GM19397 (cell line): ENCODE measurements at regions not wholly inside any gene's neighbourhood (a gene's known extent, or its start where the extent isn't known, plus 50 kb on each side); places are given as distances from the start of the nearest gene placed in this dataset.
"Not testable (repeated sequence)": the region's sequence is repeated elsewhere in the genome, so short reads cannot be mapped to it uniquely, and the experiment has no call there.

Experiments used
- ATAC-seq: cut with Tn5 transposase; IDR thresholded peaks from one replicate; pipeline ENCODE4 v1.9.1; 2021; ENCODE audit warnings: mild to moderate bottlenecking, moderate library complexity; ENCODE audit not compliant: unreplicated experiment

DNA sequence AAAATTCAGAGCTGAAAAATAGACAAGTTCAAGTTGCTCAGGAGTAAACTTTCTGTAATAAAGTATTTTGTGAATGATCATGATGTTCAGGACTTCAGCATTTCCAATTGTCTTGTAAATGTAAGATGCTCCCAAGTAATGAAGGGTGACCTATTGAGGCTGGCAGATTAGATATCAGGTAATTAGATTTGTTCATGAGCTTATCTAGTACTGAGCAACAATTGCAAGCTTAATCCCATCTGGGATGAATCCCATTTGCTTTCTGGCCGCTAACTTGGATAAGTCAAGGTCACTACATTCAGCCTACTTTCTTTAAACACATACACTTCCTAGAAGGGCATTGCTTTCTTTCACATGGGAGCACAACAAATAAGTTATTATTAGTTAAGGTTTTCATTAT is 82.4 kb upstream of the ITGB1 start:
- ATAC-seq, result no peak

DNA sequence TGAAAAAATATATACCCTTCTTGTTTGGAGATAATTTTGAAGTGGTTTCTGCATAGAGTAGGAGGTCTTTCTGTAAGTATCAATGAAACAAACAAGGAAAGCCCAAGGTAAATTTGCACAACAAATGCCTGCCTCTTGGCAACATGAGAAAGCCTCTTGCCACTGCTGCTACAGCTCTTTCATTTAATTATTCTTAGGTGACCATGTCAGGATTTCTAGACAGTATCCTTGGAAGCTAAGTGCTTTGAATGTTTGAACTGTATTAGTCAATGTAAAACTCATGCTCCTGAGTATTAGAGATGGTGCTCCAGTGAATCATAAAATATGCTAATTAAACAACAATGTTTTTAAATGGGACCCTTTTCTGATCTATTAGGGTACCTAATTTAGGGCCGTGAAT is 81.2 kb upstream of the ITGB1 start:
- ATAC-seq, result no peak

DNA sequence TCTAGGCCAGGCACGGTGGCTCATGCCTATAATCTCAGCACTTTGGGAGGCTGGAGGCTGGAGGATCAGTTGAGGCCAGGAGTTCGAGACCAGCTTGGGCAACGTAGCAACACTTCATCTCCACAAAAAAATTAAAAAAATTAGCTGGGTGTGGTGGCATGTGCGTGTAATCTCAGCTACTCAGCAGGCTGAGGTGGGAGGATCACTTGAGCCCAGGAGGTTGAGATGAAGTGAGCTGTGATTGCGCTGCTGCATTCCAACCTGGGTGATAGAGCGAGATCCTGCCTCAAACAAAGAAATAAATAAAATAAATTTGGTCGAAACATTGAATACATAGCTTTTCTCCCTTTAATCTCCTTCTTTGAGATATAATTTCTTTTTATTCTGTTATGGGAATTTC is 80.6 kb upstream of the ITGB1 start:
- ATAC-seq, result no peak

DNA sequence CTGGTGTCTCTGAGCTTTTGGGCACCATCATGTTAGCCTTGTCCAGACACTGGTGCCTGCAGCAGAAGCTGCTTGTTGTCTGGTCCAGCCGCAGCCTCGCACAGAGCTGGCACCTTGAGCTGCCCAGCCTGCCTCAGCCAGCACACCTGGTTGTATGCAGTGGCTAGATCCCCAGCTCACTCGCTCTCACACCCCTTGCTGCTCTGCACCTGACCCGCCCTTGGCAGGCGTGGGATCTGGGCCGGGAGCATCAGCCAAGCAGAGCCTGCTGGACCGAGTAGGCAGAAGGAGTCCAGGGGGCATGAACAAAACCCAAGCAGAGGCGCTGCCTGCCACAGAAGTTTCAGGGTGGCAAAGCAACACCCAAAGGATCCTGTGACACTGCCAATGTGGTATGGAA is 79.7 kb upstream of the ITGB1 start:
- no peak for ATAC-seq

DNA sequence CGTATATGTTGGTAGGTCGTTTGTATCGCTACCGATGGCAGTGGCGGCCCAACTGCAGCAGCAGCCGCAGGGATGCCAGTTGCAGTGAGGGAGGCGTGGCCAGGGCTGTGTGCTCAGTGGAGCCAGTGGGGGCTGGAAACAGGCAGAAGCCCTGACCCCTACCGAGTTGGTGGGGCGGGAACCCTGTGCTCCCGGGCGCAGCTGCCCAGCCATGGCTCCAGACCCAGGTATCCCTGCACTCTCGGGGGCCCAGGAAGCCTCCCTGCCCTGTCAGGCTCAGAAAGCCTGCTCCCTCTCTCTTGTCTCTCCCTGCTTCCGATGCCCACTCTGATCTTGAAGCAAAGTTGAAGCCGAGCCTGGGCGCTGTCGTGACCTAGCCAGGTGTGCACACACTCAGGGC is 78.6 kb upstream of the ITGB1 start:
- no peak for ATAC-seq

DNA sequence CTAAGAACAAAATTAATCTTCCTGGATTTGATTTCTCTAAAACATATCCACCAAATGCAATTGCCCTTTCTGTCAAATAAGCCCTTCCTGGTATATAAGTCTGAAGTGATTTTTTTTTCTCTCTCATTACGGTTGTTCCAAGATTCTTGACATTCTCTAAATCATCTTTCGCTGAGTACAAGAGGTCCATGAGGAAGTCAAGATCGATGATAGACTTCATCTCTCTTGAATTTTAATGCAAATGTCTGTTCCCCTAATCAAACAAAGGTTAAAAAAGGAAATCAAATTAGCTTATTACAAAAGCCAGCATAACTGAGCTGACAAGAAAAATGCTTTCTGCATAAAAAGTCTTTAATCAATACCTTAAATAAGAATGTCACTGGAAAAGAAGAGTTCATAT is 77.4 kb upstream of the ITGB1 start:
- no peak for ATAC-seq

DNA sequence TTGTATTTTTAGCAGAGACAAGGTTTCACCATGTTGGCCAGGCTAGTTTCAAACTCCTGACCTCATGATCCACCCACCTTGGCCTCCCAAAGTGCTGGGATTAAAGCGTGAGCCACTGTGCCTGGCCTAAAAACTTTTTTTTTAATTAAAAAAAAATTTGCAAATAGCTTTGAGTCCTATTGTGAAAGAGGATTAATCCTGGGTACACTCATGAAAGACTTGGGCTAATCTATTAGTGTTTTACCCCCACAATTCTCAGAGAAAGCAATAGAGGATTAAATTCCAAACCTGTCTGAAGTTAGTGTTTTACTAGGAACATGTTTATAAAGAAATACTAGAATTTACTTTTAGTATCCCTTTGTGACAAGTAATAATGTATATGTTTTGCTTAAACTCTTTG is 76.9 kb upstream of the ITGB1 start:
- ATAC-seq, result no peak

DNA sequence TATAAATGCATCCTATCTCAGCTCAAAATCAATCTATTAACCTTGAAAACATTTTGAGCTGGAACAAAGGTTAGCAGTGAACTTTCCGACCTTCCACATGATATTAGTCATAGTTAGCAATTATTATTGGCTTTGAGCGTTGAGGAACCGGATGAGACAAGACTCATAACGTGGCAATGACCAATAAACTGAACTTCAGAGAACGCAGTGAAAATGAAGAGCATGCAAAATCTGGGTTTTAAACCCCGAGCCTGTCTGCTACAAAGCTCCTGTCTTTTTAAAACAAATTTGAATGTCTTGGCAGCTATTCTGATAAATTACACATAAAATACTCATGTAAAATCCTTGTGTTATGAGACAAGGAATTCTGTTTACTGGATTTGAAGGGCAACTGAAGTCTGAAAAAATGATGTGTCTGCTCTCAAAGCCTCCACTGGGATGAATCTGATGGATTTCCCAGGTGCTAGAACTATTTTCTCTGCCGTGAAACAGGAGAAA is 74.7 kb upstream of the ITGB1 start:
- no peak for ATAC-seq

DNA sequence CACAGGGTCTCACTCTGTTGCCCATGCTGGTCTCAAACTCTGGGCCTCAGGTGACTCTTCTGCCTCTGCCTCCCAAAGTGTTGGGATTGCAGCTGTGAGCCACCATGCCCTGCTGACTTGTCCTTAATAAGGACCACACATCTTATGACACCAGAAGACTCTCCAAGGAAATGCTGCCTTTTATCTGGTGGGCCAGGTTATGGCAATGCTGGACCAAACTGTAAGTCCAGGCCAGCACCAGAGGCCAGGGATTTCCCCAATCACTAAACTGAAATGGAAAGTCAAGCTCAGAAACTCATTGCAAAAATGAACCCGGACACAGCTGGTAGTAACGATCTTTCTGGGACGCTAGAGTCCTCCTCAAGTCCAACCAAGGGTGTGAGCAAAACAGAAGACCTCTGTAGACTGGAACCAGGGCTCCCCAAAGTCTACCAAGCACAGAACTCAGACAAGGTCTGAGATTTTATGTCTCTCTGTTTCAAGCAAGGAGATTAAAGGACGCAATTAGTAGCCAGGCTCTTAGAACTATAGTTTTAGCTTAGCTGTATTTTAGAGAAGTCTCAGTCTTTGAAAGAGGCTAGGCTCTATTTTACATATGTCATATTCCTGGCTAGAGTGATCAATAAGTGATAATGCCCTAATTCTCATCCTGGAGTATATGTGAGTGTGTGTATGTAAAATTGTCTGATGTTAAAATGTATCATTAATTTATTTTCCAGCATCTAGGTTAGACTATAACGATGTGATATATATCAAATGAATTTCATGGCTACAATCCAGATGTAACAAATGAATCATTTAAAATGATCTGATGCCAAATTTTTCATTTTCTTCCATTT is 74.0 kb upstream of the ITGB1 start:
- ATAC-seq, result no peak

DNA sequence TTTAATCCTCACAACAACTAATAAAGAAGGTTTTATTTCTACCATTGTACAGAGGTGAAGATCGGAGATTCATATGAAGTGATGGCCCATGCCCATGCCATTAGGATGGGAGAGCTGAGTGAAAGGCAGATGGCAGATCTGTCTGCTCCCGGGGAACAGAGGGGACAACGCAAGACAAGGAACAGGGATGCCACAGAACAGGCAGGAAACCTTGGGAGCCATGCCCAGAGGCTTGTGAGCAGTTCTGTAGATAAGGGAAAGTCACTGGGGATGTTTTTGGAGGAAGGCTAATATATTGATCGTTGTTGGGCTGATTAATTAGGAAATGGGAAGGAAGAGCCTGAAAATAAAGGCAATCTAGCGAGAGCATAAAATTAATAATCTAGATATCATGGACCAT is 73.1 kb upstream of the ITGB1 start:
- no peak for ATAC-seq

DNA sequence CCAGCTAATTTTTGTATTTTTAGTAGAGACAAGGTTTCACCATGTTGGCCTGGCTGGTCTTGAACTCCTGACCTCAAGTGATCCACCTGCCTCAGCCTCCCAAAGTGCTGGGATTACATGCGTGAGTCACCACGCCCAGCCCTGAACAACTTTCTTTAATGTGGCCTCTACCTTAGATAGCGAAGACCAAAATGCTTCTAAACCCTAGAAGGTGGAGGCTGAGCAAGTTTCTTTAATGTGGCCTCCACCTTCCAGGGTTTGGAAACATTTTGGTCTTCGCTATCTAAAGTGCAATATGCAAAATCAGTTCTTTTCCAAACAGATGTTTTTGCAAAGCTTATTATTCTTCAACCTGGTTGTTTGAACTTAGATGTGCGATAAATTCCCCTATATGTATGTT is 70.5 kb upstream of the ITGB1 start:
- not testable (repeated sequence) for ATAC-seq

DNA sequence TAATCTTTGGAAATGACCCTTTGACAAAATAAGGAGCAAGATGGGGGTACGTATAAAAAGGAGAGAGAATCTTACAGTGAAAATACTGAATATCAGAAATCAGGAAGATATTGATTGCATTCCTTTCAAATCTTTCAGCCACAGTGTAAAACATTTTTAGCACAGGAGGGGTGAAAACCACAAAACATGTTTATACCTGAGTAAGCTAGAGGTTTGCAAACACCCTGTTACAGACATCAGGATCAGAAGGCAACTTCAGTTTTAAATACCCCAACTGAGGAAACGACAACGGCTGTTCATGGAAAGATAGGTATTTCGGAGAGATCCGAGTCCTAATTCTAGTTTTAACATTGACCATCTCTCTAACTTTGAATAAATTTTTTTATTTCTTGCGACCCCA is 69.1 kb upstream of the ITGB1 start:
- ATAC-seq, result no peak

DNA sequence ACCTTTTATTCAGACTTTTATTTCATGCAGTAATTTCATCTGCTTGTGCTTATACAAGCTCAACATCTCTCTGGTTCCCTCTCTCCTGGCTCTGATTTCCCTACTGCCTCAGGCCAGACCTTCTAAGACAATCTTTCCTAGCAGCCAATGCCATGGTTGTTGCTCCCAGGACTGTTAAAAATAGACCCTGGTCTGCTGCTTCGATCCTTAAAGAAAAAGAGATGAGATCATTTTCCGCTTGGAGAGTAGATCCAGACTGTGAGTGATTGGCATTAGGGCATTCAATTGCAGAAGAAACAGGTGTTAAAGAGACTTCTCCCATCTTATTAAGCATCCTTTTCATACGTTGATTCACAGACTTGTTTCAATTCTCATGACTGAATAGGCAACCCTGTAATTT is 68.4 kb upstream of the ITGB1 start:
- no peak for ATAC-seq

DNA sequence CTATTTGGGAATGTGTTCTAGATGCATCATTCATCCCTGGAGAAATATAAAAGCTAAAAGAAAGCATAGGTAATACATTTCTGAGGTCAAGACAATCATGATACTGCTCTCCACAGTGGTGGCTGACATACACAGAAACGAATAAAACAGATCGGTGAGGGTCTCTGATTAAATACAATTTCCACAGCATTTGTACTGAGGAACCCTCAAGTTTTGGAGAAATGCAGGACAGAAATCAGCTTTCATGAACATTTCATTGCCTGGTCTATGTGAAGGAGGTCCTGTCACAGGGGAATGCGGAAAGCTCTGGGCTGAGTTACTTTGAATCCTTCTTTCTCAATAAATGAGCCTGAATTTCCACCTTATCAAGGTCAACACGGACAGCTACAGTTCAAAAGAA is 67.9 kb upstream of the ITGB1 start:
- ATAC-seq, result no peak

DNA sequence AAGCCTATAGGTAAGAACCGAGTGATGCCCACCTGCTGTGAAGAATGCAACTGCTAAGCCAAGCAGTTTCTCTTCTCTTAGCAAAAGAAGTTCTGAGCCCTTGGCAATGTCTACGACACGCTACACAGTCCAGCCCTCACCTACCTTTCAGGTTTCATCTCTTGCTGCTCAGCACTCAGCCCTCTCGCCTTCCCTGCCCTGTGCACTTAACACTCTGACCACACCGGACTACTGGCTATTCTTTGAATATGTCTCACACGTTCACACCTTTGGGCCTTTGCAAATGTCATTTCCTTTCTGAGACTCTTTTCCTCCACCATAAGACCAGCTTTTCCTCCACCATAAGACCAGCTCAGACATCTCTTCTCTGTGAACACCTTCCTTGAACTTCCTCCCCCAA is 67.0 kb upstream of the ITGB1 start:
- no peak for ATAC-seq

DNA sequence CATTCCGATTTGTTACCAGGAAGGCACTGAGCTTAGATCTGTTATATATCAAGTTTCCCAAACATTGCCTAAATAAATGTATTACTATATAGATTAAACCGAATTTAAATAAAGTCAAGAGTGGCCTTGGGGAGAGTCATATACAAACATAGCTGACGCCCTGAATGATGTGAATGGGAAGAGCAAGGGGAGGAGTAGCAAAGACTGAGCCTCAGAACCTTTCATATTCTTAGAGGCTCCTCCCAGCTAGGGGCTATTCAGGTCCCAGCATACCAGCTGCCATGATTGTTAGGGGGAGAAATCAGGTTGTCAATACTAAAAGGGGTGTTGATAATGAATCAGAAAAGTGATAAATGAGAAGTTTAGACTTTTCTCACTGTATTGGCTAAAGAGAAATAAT is 64.7 kb upstream of the ITGB1 start:
- ATAC-seq, result no peak

DNA sequence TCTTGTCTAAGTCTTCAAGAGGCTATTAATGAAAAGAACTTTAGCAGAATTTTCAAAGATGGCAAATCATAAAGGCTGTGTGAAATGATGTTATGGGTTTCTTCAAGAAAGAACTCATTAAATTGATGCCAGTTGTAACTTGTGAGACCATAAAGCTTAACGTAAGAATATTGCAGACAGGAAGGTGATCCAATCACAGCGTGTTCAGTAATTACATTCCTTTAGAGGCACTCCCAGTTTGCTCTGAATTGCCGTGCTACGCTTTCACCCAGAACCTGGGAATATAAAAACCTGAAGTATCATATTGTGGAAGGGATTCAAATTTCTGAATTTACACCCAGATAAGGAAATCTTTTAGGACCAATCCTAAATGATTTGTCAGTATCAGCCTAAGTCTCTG is 64.1 kb upstream of the ITGB1 start:
- no peak for ATAC-seq

DNA sequence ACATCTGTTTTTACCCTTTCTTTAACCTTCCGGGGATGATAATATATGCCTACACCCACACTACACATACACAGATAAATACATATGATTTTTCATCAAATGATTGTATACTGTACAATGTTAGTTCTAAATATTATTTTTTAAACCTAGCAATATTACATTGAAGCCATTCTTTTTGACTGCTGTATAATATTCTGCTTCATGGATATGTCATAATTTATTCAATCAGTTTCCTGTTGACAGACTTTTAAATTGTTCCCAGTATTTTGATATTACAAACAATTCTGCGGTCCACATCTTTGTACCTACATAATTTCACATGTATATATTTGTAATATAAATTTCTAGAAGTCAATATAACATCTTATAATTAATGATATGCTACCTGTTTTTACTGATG is 59.0 kb upstream of the ITGB1 start:
- no peak for ATAC-seq

DNA sequence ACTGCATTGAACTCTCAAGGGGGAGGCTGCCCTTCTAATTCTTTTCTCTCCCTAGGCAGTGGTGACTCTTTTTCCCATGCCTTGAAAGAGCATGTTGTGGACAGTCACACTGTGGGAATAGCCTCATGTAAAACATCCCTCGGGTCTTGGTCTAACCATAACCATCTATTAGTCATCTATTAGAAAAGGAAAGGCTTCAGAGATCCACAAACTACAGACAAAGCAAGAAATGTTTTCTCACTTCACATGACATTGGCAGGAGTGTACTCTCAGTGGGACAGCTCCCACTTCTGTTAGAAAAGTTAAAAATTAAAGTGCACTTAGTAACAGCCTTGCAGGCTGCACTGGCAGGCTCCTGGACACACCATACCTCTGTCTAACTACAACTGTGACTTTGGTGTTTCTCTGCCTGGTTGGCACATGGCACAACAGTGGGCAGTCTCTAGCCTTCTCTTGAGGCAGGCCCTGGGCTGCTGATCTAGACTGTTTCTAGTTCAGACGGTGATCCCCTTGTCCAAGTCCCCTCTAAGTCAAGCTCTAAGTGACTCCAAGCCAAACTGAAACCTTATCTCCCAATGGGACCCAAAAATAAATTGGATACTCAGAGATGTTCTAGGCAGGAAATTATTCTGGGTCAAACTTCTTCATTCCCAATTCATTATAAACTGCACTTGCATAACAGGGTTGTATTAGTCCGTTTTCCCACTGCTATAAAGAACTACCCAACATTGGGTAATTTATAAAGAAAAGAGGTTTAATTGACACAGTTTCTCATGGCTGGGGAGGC is 57.9 kb upstream of the ITGB1 start:
- ATAC-seq, result no peak

DNA sequence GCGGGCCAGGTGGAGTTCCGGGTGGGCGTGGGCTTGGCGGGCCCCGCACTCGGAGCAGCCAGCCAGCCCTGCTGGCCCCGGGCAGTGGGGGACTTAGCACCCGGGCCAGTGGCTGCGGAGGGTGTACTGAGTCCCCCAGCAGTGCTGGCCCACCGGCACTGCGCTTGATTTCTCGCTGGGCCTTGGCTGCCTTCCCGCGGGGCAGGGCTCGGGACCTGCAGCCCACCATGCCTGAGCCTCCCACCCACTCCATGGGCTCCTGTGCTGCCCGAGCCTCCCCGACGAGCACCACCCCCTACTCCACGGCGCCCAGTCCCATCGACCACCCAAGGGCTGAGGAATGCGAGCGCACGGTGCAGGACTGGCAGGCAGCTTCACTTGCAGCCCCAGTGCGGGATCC is 55.3 kb upstream of the ITGB1 start:
- ATAC-seq, result not testable (repeated sequence)

DNA sequence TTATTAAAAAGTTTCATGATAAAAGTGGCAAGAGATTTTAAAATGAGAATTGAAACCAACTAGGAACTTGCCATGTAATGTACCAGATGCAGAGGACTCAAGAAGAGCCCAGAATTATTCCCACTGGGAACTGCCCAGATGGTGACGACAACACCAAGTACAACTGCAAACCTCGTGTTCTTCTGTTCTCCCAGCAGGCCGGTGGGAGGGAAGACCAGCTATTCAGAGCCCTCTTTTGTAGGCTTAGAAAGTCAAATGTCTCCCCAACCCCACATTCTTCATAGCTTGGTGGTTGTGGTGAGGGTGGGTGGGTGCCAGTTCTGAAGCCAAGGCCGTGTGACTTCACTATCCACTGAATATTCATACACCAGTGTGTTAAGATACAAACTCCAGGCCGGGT is 54.3 kb upstream of the ITGB1 start:
- ATAC-seq, result no peak
